Body of pancreas (tissue), 4 donors: ENCODE measurements at regions not wholly inside any gene's neighbourhood (a gene's known extent, or its start where the extent isn't known, plus 50 kb on each side); places are given as distances from the start of the nearest gene placed in this dataset.

Source experiments
- ATAC-seq: fragments of 150-250 bp; one replicate; pipeline ENCODE4 v1.9.1; 2016
- DNase-seq, 4 donors: peaks; one replicate each; pipeline ENCODE4 v3.0.0-alpha.2; 2019
- H3K27ac ChIP-seq, 4 donors: fragments of 200-600 bp; sonication (generic); 1 replicate in 3 of 4; 2 replicates in 1 of 4; pipeline versions ENCODE4 v1.5.1 to v1.6.1; 2016 to 2019; ENCODE audit warnings: mild to moderate bottlenecking in 1 of 4, mixed read lengths in 1 of 4, moderate library complexity in 1 of 4
- H3K27me3 ChIP-seq, 2 donors: fragments of 200-600 bp; sonication (generic); one replicate each; pipeline ENCODE4 v1.6.0; 2016; ENCODE audit warnings: mild to moderate bottlenecking in 1 of 2
- H3K36me3 ChIP-seq, 2 donors: fragments of 200-600 bp; sonication (generic); replicated peaks in 1 of 2; 2 replicates each; pipeline ENCODE4 v1.5.1; 2016; ENCODE audit warnings: low read depth in 2 of 2; ENCODE audit not compliant: insufficient read depth in 1 of 2
- H3K4me1 ChIP-seq: fragments of 200-600 bp; sonication (generic); one replicate; pipeline ENCODE4 v1.6.0; 2016
- H3K4me3 ChIP-seq, 2 donors: fragments of 200-600 bp; sonication (generic); 1 replicate in 1 of 2; 2 replicates in 1 of 2; pipeline ENCODE4 v1.5.1; 2016 to 2019
- H3K9me3 ChIP-seq, 3 donors: fragments of 200-600 bp; sonication (generic); 1 replicate in 2 of 3; 2 replicates in 1 of 3; pipeline ENCODE4 v1.5.1; 2016
- POLR2A ChIP-seq, 3 donors: fragments of 450-650 bp; IDR thresholded peaks; one replicate each; pipeline ENCODE4 v1.6.1; 2016; ENCODE audit warnings: antibody characterized with exemption in 3 of 3, mild to moderate bottlenecking in 2 of 3
- WGBS, 2 donors: methylation state at CpG; one replicate each; pipeline ENCODE4 v1.1.5; 2017; 5-methylcytosine and 5-hydroxymethylcytosine counted together
- intact Hi-C: fragments of 100-400 bp; cut with DNase I; formaldehyde crosslinking; loops from one replicate; pipeline ENCODE4 v1.15.1; 2023
- TF ChIP-seq, protein P1 (sequence below), 7 experiments: fragments of 450-650 bp in 4 of 7; fragments of 200-600 bp in 3 of 7; sonication (generic) in 3 of 7; IDR thresholded peaks; one replicate each; pipeline ENCODE4 v1.5.1; 2016 to 2019; ENCODE audit warnings: antibody characterized with exemption in 7 of 7

DNA sequence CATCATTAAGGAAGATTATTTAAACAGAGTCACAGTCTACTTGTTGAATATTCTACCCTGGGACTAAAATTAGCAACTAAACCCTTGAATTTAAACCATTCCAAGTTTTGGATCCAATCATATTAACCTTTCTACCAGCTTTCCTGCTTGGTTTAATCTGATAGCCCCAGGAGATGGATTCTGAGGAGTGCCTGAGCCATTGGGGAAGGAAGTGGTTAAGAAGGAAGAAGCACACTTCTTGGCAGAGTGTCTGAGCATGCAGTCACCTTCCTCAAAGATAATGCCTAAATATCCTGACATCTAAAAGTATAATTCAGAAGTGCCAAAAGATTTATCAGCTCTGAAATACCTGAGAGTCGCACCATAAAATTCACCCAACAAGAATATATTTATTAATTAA lies 74.1 kb upstream of the SNCAIP start:
- TF ChIP-seq POLR2A (IDR thresholded peaks at IDR 0.05) = no peak
- TF ChIP-seq, protein P1, sequence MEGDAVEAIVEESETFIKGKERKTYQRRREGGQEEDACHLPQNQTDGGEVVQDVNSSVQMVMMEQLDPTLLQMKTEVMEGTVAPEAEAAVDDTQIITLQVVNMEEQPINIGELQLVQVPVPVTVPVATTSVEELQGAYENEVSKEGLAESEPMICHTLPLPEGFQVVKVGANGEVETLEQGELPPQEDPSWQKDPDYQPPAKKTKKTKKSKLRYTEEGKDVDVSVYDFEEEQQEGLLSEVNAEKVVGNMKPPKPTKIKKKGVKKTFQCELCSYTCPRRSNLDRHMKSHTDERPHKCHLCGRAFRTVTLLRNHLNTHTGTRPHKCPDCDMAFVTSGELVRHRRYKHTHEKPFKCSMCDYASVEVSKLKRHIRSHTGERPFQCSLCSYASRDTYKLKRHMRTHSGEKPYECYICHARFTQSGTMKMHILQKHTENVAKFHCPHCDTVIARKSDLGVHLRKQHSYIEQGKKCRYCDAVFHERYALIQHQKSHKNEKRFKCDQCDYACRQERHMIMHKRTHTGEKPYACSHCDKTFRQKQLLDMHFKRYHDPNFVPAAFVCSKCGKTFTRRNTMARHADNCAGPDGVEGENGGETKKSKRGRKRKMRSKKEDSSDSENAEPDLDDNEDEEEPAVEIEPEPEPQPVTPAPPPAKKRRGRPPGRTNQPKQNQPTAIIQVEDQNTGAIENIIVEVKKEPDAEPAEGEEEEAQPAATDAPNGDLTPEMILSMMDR (IDR thresholded peaks at IDR 0.05) = no peak
- Histone ChIP-seq H3K9me3 (no peaks in the 10 kb centered on the region), H3K27me3 (no peaks in the 10 kb centered on the region), H3K27ac (no peak overlapping the region), H3K36me3 (no peaks in the 10 kb centered on the region), H3K4me3 (no peak overlapping the region), H3K4me1 (no peaks in the 10 kb centered on the region)
- WGBS, 2 donors = 71 to 77% methylated on average over 1 of the region's 1 CpG
- ATAC-seq = no peak
- DNase-seq = no peak
- intact Hi-C loops = no loop called here

DNA sequence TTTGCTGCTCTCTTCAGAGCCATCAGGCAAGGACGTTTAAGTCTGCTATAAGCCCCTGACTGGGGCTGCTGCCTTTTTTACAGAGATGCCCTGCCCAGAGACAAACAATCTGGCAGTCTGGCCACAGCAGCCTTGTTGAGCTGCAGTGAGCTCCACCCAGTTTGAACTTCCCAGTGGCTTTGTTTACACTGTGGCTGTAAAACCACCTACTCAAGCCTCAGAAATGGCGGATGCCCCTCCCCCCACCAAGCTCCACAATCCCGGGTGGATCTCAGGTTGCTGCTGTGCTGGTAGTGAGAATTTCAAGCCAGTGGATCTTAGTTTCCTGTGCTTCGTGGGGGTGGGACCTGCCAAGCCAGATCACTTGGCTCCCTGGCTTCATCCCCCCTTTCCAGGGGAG lies 59.7 kb upstream of the SNCAIP start:
- no peaks in the 10 kb centered on the region for H3K36me3 ChIP-seq
- H3K4me1 ChIP-seq = no peaks in the 10 kb centered on the region
- intact Hi-C loops = no loop called here
- peaks cover 0 to 5% (median 0%) of the 10 kb centered on the region in 3 donors for H3K9me3 ChIP-seq
- no peak for ATAC-seq
- no peaks in the 10 kb centered on the region for H3K27me3 ChIP-seq
- no peak overlapping the region for H3K27ac ChIP-seq
- TF ChIP-seq, protein P1 (IDR thresholded peaks at IDR 0.05) = no peak
- no peak for TF ChIP-seq POLR2A (IDR thresholded peaks at IDR 0.05)
- no peak overlapping the region for H3K4me3 ChIP-seq
- WGBS, 2 donors = 26 to 41% methylated on average over 4 of the region's 4 CpGs
- DNase-seq = no peak

DNA sequence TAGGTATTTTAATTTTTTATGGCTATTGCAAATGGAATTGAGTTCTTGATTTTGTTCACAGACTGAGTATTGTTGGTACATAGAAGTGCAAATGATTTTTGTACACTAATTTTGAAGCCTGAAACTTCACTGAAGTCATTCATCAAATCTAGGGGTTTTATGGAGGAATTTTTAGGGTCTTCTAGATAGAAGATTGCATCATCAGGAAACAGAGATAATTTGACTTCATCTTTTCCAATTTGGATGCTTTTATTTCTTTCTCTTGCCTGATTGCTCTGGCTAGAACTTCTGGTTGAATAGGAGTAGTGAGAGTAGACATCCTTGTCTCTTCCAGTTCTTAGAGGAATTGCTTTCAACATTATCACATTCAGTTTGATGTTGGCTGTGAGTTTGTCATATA lies 58.2 kb upstream of the SNCAIP start:
- ATAC-seq (no peak), DNase-seq (no peak)
- Histone ChIP-seq H3K4me3 (no peak overlapping the region), H3K9me3 (peaks cover 0 to 5% (median 0%) of the 10 kb centered on the region in 3 donors), H3K36me3 (no peaks in the 10 kb centered on the region), H3K27me3 (no peaks in the 10 kb centered on the region), H3K27ac (no peak overlapping the region), H3K4me1 (no peaks in the 10 kb centered on the region)
- TF ChIP-seq POLR2A (IDR thresholded peaks at IDR 0.05) = no peak
- TF ChIP-seq, protein P1 (IDR thresholded peaks at IDR 0.05) = no peak
- intact Hi-C loops = no loop called here

DNA sequence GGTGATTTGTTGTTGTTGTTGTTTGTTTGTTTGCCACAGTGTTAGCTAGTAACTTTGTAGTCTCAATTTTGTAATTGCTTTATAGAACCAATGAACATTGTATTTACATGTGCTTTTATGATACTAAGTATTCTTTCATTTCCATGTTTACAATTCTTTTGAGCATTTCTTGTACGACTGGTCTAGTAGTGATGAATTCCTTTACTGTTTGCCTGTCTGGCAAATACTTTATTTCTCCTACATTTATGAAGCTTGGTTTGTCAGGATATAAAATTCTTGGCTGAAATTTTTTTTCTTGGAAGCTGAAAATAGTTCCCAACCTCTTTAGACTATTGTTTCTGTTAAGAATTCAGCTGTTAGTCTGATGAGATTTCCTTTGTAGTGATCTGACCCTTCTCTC lies 55.6 kb upstream of the SNCAIP start:
- ATAC-seq = no peak
- 40 to 48% methylated on average over 1 of the region's 1 CpG for WGBS, 2 donors

DNA sequence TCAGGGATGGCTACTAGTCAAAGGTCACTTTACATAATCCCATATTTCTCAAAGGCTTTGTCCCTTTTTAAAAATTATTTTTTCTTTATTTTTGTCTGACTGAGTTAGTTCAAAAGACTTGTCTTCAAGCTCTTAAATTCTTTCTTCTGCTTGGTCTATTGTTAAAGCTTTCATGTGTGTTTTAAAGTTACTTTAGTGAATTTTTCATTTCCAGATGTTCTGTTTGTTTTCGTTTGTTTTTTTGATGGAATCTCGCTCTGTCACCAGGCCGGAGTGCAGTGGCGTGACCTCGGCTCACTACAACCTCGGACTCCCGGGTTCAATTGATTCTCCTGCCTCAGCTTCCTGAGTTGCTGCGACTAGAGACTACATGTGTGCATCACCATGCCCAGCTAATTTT lies 55.0 kb upstream of the SNCAIP start:
- Histone ChIP-seq H3K4me3 (no peak overlapping the region), H3K36me3 (no peaks in the 10 kb centered on the region), H3K27ac (no peak overlapping the region), H3K9me3 (peaks cover 0 to 5% (median 0%) of the 10 kb centered on the region in 3 donors), H3K27me3 (no peaks in the 10 kb centered on the region), H3K4me1 (no peaks in the 10 kb centered on the region)
- ATAC-seq (no peak), DNase-seq (no peak)
- intact Hi-C loops = no loop called here
- TF ChIP-seq, protein P1 (IDR thresholded peaks at IDR 0.05) = no peak
- no peak for TF ChIP-seq POLR2A (IDR thresholded peaks at IDR 0.05)
- WGBS, 2 donors = 86 to 88% methylated on average over 8 of the region's 8 CpGs

More for the DNA sequence above, 55.6 kb upstream of the SNCAIP start:
- intact Hi-C loops = no loop called here
- no peak for DNase-seq
- Histone ChIP-seq H3K27me3 (no peaks in the 10 kb centered on the region), H3K9me3 (peaks cover 0 to 5% (median 0%) of the 10 kb centered on the region in 3 donors), H3K4me3 (no peak overlapping the region), H3K4me1 (no peaks in the 10 kb centered on the region), H3K27ac (no peak overlapping the region), H3K36me3 (no peaks in the 10 kb centered on the region)
- TF ChIP-seq, protein P1 (IDR thresholded peaks at IDR 0.05) = no peak
- no peak for TF ChIP-seq POLR2A (IDR thresholded peaks at IDR 0.05)
